Lower leg skin (tissue), 4 donors: ENCODE measurements at regions not wholly inside any gene's neighbourhood (a gene's known extent, or its start where the extent isn't known, plus 50 kb on each side); places are given as distances from the start of the nearest gene placed in this dataset.
"Not testable (repeated sequence)": the region's sequence is repeated elsewhere in the genome, so short reads cannot be mapped to it uniquely, and the experiment has no call there.

Experiments used
- DNase-seq, 2 donors: peaks; one replicate each; pipeline ENCODE4 v3.0.0-alpha.2; 2019; ENCODE audit warnings: low spot score in 2 of 2
- H3K4me3 ChIP-seq: fragments of 200-600 bp; sonication (generic); 2 replicates; pipeline ENCODE4 v1.5.1; 2017; ENCODE audit warnings: mild to moderate bottlenecking, low read depth; ENCODE audit not compliant: poor library complexity, severe bottlenecking
- POLR2A ChIP-seq, 2 donors: fragments of 450-650 bp; IDR thresholded peaks; one replicate each; pipeline ENCODE4 v1.6.1; 2016 to 2017; ENCODE audit warnings: antibody characterized with exemption in 2 of 2, mild to moderate bottlenecking in 1 of 2, moderate library complexity in 1 of 2
- WGBS, 2 donors: methylation state at CpG; one replicate each; pipeline ENCODE4 v1.1.5; 2018; 5-methylcytosine and 5-hydroxymethylcytosine counted together
- intact Hi-C: fragments of 100-400 bp; cut with DNase I; formaldehyde crosslinking; loops from one replicate; pipeline ENCODE4 v1.15.0; 2023; ENCODE audit warnings: low total_unique reads
- TF ChIP-seq, protein P1 (sequence below), 3 donors: fragments of 450-650 bp; IDR thresholded peaks; one replicate each; pipeline ENCODE4 v1.5.1; 2016; ENCODE audit warnings: antibody characterized with exemption in 3 of 3, mild to moderate bottlenecking in 3 of 3, moderate library complexity in 2 of 3

DNA sequence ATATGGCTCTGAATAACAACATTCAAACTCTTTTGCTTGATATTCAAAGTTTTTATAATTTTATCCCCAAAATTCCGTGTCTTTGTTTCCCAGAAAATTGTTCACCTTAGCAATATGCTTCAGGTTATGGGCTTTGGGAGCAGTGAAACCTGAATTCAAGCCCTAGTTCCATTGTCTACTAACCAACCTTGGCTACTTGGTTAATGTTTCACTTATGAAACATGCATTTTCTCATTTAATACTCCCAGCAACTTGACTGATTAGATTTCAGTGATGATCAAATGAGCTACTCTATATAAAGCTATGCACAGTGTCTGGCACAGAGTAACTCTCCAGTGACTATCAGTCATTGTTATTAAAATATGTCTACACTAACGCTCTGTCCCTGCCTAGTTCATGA lies 192.2 kb upstream of the TENT5A start:
- no peak for TF ChIP-seq POLR2A (IDR thresholded peaks at IDR 0.05)
- TF ChIP-seq, protein P1, sequence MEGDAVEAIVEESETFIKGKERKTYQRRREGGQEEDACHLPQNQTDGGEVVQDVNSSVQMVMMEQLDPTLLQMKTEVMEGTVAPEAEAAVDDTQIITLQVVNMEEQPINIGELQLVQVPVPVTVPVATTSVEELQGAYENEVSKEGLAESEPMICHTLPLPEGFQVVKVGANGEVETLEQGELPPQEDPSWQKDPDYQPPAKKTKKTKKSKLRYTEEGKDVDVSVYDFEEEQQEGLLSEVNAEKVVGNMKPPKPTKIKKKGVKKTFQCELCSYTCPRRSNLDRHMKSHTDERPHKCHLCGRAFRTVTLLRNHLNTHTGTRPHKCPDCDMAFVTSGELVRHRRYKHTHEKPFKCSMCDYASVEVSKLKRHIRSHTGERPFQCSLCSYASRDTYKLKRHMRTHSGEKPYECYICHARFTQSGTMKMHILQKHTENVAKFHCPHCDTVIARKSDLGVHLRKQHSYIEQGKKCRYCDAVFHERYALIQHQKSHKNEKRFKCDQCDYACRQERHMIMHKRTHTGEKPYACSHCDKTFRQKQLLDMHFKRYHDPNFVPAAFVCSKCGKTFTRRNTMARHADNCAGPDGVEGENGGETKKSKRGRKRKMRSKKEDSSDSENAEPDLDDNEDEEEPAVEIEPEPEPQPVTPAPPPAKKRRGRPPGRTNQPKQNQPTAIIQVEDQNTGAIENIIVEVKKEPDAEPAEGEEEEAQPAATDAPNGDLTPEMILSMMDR (IDR thresholded peaks at IDR 0.05), result no peak
- intact Hi-C loops, result no loop called here
- no peak for DNase-seq
- 87 to 91% methylated on average over 2 of the region's 2 CpGs for WGBS, 2 donors
- H3K4me3 ChIP-seq, result no peak overlapping the region

DNA sequence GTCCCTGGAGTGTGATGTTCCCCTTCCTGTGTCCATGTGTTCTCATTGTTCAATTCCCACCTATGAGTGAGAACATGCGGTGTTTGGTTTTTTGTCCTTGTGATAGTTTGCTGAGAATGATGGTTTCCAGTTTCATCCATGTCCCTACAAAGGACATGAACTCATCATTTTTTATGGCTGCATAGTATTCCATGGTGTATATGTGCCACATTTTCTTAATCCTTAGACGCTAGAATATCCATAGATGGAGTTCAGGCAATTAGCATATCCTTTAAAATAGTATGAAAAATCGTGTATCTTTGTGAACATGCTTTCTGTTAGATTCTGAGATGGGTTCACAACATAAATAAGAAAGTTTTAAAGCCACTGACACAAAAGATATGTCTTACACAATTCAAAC lies 190.4 kb upstream of the TENT5A start:
- H3K4me3 ChIP-seq, DNase-seq, intact Hi-C loops: not testable (repeated sequence)
- WGBS, 2 donors, result 86 to 89% methylated on average over 3 of the region's 3 CpGs

DNA sequence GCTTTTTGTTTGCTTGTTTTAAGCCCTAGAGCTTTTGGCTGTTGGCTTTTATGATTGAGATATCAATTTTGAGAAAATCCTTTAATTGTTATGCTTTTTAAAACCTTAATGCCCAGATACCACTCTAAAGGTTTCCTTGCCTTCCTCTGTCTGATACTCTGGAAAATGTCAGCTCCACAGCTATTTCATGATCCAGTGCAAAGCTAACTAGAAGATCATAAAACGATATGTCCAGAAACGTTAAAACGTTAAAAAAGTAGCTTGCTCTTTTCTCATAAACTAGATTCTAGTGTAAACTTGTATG lies 189.5 kb upstream of the TENT5A start:
- no peak for DNase-seq
- intact Hi-C loops, result no loop called here
- WGBS, 2 donors, result 91 to 96% methylated on average over 3 of the region's 3 CpGs
- H3K4me3 ChIP-seq, result no peak overlapping the region
- no peak for TF ChIP-seq POLR2A (IDR thresholded peaks at IDR 0.05)
- TF ChIP-seq, protein P1 (IDR thresholded peaks at IDR 0.05), result no peak

DNA sequence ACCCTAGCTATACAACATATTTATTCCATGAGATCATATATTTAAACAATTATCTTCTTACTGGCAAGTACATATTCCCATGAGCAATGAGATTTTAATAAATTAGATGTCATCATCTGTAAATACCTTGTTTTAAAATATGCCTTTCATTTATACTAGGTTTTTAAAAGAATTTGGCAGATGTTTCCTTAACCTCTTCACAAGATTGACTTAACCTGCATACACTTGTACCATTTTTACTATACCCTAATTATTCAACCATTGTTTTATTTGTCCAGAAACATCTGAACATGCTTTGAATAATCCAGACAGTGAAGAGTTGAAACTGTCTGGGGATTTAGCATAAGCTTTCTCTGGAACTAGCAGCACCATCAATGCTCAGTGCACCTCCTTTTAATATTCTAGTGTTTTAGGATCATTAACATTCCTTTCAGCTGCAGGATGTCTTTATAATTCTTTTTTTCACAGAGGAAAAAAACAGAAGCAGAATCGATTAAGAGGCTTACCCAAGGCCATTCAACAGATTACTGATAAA lies 188.0 kb upstream of the TENT5A start:
- WGBS, 2 donors, result 30 to 59% methylated on average over 1 of the region's 1 CpG
- no peak for DNase-seq
- H3K4me3 ChIP-seq, result no peak overlapping the region
- intact Hi-C loops, result no loop called here
- TF ChIP-seq, protein P1 (IDR thresholded peaks at IDR 0.05), result no peak

DNA sequence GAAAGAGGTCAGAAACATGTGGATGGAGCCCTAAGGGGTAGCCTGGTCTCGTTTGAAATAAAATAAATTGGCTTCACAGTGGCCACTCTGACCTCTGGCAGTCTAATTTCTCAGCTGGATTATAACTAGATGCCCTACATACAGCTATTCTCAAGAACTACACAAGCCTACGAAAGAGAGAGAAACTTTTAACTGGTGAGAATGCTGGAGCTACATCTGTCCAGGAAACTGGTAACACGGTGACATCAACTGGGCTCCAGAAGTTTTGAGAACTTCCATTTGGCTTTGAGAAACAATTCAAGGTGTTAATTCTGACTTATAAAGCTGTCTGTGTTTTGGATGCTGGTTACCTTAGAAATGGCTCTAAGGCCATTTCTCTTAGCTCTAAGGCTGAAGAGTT lies 187.3 kb upstream of the TENT5A start:
- TF ChIP-seq POLR2A (IDR thresholded peaks at IDR 0.05), result no peak
- TF ChIP-seq, protein P1 (IDR thresholded peaks at IDR 0.05), result no peak
- WGBS, 2 donors, result 51 to 65% methylated on average over 3 of the region's 3 CpGs
- DNase-seq, result no peak
- no peak overlapping the region for H3K4me3 ChIP-seq
- intact Hi-C loops, result no loop called here

DNA sequence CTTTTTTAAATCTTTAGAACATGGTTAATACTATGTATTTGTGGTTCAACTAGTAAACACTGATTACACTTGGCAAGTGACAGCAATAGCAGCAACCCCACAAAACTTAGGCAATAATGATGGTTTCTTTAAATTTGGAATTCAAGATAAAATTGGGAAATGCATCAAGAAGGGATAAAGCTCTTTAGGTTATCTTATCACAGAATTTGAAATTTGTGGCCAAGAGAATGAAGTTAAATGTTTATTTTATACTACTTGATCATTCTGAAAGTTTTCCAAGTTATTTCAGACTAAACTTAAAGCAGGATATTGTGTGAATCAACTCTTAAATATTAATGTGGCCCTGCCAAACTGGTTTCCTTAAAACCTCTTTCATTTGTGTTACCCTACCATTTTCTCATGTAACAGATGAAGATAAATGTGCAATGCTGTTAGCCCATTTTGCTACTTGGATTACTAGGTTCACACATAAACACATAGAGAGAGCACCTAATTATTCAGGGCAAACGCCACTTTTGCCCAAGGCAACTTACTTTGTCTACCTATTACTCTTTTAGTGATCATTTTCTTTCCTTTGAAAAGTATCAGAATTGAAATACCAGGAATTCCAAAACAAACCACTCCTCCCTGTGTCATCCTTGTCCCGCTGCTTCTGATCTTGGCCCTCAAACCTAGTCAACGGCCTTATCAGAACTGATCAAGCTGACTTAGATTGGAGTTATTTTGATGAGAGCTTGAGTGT lies 186.7 kb upstream of the TENT5A start:
- intact Hi-C loops, result no loop called here
- no peak for DNase-seq
- H3K4me3 ChIP-seq, result no peak overlapping the region
- WGBS, 2 donors, result 55 to 60% methylated on average over 3 of the region's 3 CpGs
- TF ChIP-seq, protein P1 (IDR thresholded peaks at IDR 0.05), result no peak
